ENCODE measurements at regions not wholly inside any gene's neighbourhood (a gene's known extent, or its start where the extent isn't known, plus 50 kb on each side); places are given as distances from the start of the nearest gene placed in this dataset.
"Not testable (repeated sequence)": the region's sequence is repeated elsewhere in the genome, so short reads cannot be mapped to it uniquely, and the experiment has no call there.

- no peak for DNase-seq
Observed at GRCh38 chr14:50020799-50021198, 95.6 kb downstream of the VCPKMT start.

GRCh38 chr14:50021261-50022031 lies 94.9 kb downstream of the VCPKMT start:
- no peak for DNase-seq

- DNase-seq = no peak
Observed at GRCh38 chr14:50022661-50023060, 93.7 kb downstream of the VCPKMT start.

- DNase-seq = no peak
Observed at GRCh38 chr14:50023671-50024490, 92.5 kb downstream of the VCPKMT start.

GRCh38 chr14:50025073-50025472 lies 91.3 kb downstream of the VCPKMT start:
- DNase-seq = no peak

- no peak for DNase-seq
Observed at GRCh38 chr14:50025776-50026175, 90.6 kb downstream of the VCPKMT start.

GRCh38 chr14:50026396-50026795 lies 90.0 kb downstream of the VCPKMT start:
- DNase-seq = no peak

- DNase-seq = no peak
Observed at GRCh38 chr14:50027816-50028215, 88.6 kb downstream of the VCPKMT start.

- no peak for DNase-seq
Observed at GRCh38 chr14:50028458-50028857, 87.9 kb downstream of the VCPKMT start.

- no peak for DNase-seq
Observed at GRCh38 chr14:50030036-50030435, 86.3 kb downstream of the VCPKMT start.

GRCh38 chr14:50030911-50031310 lies 85.5 kb downstream of the VCPKMT start:
- not testable (repeated sequence) for DNase-seq

GRCh38 chr14:50031602-50032313 lies 84.6 kb downstream of the VCPKMT start:
- no peak for DNase-seq

- DNase-seq = not testable (repeated sequence)
Observed at GRCh38 chr14:50032462-50033167, 83.8 kb downstream of the VCPKMT start.

- DNase-seq = no peak
Observed at GRCh38 chr14:50035214-50035613, 81.2 kb downstream of the VCPKMT start.

GRCh38 chr14:50036211-50036610 lies 80.2 kb downstream of the VCPKMT start:
- no peak for DNase-seq

GRCh38 chr14:50036637-50037036 lies 79.7 kb downstream of the VCPKMT start:
- no peak for DNase-seq

GRCh38 chr14:50037240-50037639 lies 79.1 kb downstream of the VCPKMT start:
- DNase-seq = no peak

- no peak for DNase-seq
Observed at GRCh38 chr14:50037852-50038251, 78.5 kb downstream of the VCPKMT start.

GRCh38 chr14:50038398-50039119 lies 77.8 kb downstream of the VCPKMT start:
- DNase-seq = peak; percentile 87

GRCh38 chr14:50039120-50039517 lies 77.3 kb downstream of the VCPKMT start:
- DNase-seq = no peak

GRCh38 chr14:50039734-50040400 lies 76.5 kb downstream of the VCPKMT start:
- DNase-seq = peak; percentile 64

GRCh38 chr14:50040401-50040775 lies 76.0 kb downstream of the VCPKMT start:
- peak; percentile 76 for DNase-seq
